ENCODE measurements at regions not wholly inside any gene's neighbourhood (a gene's known extent, or its start where the extent isn't known, plus 50 kb on each side); places are given as distances from the start of the nearest gene placed in this dataset.

DNA sequence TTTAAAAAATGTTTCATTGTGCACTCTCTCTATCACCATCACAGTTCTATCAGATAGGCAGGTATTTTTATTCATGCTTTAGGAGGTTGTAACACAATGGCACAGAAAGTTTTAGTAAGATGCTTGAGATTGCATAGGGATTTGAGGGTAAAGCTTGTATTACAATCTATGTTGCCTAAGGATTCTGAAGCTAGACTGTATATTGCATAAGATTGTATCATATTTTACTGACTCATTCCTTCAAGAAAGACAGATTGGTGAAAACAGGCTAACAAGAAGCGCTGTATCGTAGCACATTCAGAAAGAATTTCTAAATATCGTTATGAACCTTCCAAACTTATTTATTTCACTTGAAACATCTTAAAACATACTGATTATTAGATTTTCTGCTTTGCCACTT lies 577.7 kb downstream of the EBF1 start:
- TF ChIP-seq, protein P1, sequence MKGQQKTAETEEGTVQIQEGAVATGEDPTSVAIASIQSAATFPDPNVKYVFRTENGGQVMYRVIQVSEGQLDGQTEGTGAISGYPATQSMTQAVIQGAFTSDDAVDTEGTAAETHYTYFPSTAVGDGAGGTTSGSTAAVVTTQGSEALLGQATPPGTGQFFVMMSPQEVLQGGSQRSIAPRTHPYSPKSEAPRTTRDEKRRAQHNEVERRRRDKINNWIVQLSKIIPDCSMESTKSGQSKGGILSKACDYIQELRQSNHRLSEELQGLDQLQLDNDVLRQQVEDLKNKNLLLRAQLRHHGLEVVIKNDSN (CRISPR knock-in tag; IDR thresholded peaks at IDR 0.05) = no peak
- TF ChIP-seq ZNF263 (CRISPR knock-in tag; IDR thresholded peaks at IDR 0.05; ENCODE audit: low read depth) (no peak), CTCF (IDR thresholded peaks at IDR 0.05) (no peak), ATF2 (CRISPR knock-in tag; IDR thresholded peaks at IDR 0.05; ENCODE audit: borderline replicate concordance, low read depth) (no peak), ATF1 (CRISPR knock-in tag; IDR thresholded peaks at IDR 0.05) (no peak), ZBTB43 (CRISPR knock-in tag; IDR thresholded peaks at IDR 0.05) (no peak), GRHL2 (CRISPR knock-in tag; IDR thresholded peaks at IDR 0.05; ENCODE audit: insufficient replicate concordance, severe bottlenecking) (no peak), SP1 (CRISPR knock-in tag; conservative IDR thresholded peaks at IDR 0.05) (no peak), USF2 (CRISPR knock-in tag; IDR thresholded peaks at IDR 0.05) (no peak), NR3C1 (CRISPR knock-in tag; conservative IDR thresholded peaks at IDR 0.05; ENCODE audit: low read depth) (no peak)
- TF ChIP-seq, protein P2, sequence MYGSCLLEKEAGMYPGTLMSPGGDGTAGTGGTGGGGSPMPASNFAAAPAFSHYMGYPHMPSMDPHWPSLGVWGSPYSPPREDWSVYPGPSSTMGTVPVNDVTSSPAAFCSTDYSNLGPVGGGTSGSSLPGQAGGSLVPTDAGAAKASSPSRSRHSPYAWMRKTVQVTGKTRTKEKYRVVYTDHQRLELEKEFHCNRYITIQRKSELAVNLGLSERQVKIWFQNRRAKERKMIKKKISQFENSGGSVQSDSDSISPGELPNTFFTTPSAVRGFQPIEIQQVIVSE (CRISPR knock-in tag; IDR thresholded peaks at IDR 0.05; ENCODE audit: borderline replicate concordance) = no peak
- TF ChIP-seq, protein P3, sequence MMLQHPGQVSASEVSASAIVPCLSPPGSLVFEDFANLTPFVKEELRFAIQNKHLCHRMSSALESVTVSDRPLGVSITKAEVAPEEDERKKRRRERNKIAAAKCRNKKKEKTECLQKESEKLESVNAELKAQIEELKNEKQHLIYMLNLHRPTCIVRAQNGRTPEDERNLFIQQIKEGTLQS (CRISPR knock-in tag; conservative IDR thresholded peaks at IDR 0.05) = no peak
- TF ChIP-seq, protein P4, sequence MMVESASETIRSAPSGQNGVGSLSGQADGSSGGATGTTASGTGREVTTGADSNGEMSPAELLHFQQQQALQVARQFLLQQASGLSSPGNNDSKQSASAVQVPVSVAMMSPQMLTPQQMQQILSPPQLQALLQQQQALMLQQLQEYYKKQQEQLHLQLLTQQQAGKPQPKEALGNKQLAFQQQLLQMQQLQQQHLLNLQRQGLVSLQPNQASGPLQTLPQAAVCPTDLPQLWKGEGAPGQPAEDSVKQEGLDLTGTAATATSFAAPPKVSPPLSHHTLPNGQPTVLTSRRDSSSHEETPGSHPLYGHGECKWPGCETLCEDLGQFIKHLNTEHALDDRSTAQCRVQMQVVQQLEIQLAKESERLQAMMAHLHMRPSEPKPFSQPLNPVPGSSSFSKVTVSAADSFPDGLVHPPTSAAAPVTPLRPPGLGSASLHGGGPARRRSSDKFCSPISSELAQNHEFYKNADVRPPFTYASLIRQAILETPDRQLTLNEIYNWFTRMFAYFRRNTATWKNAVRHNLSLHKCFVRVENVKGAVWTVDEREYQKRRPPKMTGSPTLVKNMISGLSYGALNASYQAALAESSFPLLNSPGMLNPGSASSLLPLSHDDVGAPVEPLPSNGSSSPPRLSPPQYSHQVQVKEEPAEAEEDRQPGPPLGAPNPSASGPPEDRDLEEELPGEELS (CRISPR knock-in tag; IDR thresholded peaks at IDR 0.05) = no peak
- TF ChIP-seq, protein P5, sequence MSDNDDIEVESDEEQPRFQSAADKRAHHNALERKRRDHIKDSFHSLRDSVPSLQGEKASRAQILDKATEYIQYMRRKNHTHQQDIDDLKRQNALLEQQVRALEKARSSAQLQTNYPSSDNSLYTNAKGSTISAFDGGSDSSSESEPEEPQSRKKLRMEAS (CRISPR knock-in tag; IDR thresholded peaks at IDR 0.05) = no peak

Data from WTC11 (cell line).